Femur (tissue), 1 donor: ENCODE measurements at regions not wholly inside any gene's neighbourhood (a gene's known extent, or its start where the extent isn't known, plus 50 kb on each side); places are given as distances from the start of the nearest gene placed in this dataset.

Source experiments
- DNase-seq: peaks from one replicate; pipeline ENCODE4 v3.0.0-alpha.2; 2017

- no peak for DNase-seq
Observed at GRCh38 chr21:26412885-26413284, 160.2 kb downstream of the CYYR1 start.

- no peak for DNase-seq
Observed at GRCh38 chr21:26409735-26410134, 163.4 kb downstream of the CYYR1 start.

GRCh38 chr21:26408511-26408910 lies 164.6 kb downstream of the CYYR1 start:
- no peak for DNase-seq

GRCh38 chr21:26406526-26406925 lies 166.6 kb downstream of the CYYR1 start:
- no peak for DNase-seq

- no peak for DNase-seq
Observed at GRCh38 chr21:26405735-26406361, 167.2 kb downstream of the CYYR1 start.

- DNase-seq: no peak
Observed at GRCh38 chr21:26405071-26405470, 168.0 kb downstream of the CYYR1 start.

GRCh38 chr21:26404288-26404687 lies 168.8 kb downstream of the CYYR1 start:
- DNase-seq: no peak

- no peak for DNase-seq
Observed at GRCh38 chr21:26403321-26403720, 169.8 kb downstream of the CYYR1 start.

GRCh38 chr21:26397545-26397944 lies 175.5 kb downstream of the CYYR1 start:
- no peak for DNase-seq

GRCh38 chr21:26394341-26394740 lies 178.7 kb downstream of the CYYR1 start:
- DNase-seq: no peak

GRCh38 chr21:26391166-26391565 lies 181.9 kb downstream of the CYYR1 start:
- no peak for DNase-seq

- DNase-seq: peak; percentile 26
Observed at GRCh38 chr21:26389971-26390641, 183.0 kb downstream of the CYYR1 start.

GRCh38 chr21:26388731-26389231 lies 184.3 kb downstream of the CYYR1 start:
- DNase-seq: no peak

- no peak for DNase-seq
Observed at GRCh38 chr21:26385721-26386120, 187.4 kb downstream of the CYYR1 start.

- DNase-seq: no peak
Observed at GRCh38 chr21:26379561-26379960, 193.5 kb downstream of the CYYR1 start.

- DNase-seq: no peak
Observed at GRCh38 chr21:26377111-26377694, 195.9 kb downstream of the CYYR1 start.

GRCh38 chr21:26374817-26375216 lies 198.3 kb downstream of the CYYR1 start:
- DNase-seq: no peak

GRCh38 chr21:26368591-26369320 lies 198.2 kb upstream of the APP start:
- no peak for DNase-seq

- no peak for DNase-seq
Observed at GRCh38 chr21:26366781-26367180, 196.2 kb upstream of the APP start.

- DNase-seq: no peak
Observed at GRCh38 chr21:26365849-26366248, 195.3 kb upstream of the APP start.

GRCh38 chr21:26351661-26352060 lies 181.1 kb upstream of the APP start:
- no peak for DNase-seq

- no peak for DNase-seq
Observed at GRCh38 chr21:26332867-26333266, 162.3 kb upstream of the APP start.

GRCh38 chr21:26331205-26331980 lies 160.8 kb upstream of the APP start:
- no peak for DNase-seq
